ENCODE measurements at regions not wholly inside any gene's neighbourhood (a gene's known extent, or its start where the extent isn't known, plus 50 kb on each side); places are given as distances from the start of the nearest gene placed in this dataset.

DNA sequence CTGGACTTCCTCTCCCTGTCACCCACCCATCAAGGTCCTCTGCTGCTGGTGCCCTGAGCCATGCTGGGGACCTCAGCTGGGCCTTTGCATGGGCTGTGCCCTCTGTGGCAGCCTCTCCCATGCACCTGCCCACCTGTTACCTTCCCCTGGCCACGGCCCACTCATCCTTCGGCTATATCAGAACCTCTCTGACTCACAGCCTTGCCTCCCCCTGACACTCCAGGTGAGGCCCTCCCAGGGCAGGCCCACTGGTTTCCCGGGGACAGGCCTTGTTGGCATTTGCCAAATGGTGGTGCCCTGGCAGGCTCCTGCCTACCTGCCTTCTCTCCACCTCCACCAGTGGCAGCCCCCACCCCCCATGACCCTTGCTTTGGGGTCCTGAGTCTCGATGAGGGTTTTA, 73.7 kb upstream of the PRR5 start (continued):
- TF ChIP-seq, protein P1, sequence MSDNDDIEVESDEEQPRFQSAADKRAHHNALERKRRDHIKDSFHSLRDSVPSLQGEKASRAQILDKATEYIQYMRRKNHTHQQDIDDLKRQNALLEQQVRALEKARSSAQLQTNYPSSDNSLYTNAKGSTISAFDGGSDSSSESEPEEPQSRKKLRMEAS (IDR thresholded peaks at IDR 0.05): no peak
- TF ChIP-seq ZNF274 (IDR thresholded peaks at IDR 0.05; ENCODE audit: low read depth, low read length): no peak
- TF ChIP-seq, protein P2, sequence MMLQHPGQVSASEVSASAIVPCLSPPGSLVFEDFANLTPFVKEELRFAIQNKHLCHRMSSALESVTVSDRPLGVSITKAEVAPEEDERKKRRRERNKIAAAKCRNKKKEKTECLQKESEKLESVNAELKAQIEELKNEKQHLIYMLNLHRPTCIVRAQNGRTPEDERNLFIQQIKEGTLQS (IDR thresholded peaks at IDR 0.05): no peak

DNA sequence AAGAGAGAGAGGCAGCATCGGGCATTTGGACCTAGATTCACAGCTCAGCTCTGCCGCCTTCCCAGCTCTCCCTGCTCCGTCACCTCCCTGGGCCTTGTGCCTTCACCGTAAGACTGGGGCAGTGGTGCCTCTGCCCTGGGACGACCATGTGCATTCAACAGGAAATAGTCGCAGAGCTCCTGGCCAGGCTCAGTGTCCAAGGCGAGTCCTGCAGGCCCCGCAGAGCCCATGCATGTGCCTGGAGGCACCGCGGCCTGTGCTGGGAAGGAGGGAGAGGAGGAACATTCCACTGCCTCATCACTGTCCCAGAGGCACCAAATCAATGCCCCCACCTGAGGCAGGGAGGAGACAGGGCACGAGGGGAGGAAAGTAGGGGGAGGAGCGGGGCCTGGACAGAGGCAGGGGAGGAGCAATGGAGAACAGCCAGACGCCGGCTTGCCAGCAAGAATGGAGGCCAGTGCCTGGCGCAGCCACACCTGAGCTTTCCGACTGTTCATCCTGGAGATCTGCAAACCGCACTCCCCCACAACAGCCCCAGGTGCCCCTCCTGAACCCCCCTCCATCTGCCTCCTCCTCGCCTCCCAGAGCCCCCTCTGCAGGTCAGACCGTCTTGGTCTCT, 74.4 kb upstream of the PRR5 start:
- no peak overlapping the region for H3K27ac ChIP-seq (ENCODE audit: low read depth, low read length)
- no peaks in the 10 kb centered on the region for H3K36me3 ChIP-seq (ENCODE audit: control insufficient read depth in 1 of 2, insufficient read depth in 2 of 2, low read length in 2 of 2)
- no peak overlapping the region for H3K4me3 ChIP-seq (replicated peaks in 1 of 2; ENCODE audit: low read depth in 1 of 2, low read length in 2 of 2)
- H4K20me1 ChIP-seq (ENCODE audit: insufficient read depth): no peaks in the 10 kb centered on the region
- no TSS peak for BruUV-seq (replicated peaks)
- POLR2A ChIA-PET: no interaction called here
- H3K9me3 ChIP-seq (ENCODE audit: control insufficient read depth in 1 of 2, insufficient read depth in 1 of 2, low read depth in 1 of 2, low read length in 2 of 2): no peaks in the 10 kb centered on the region
- no peaks in the 10 kb centered on the region for H3K27me3 ChIP-seq (ENCODE audit: insufficient read depth, low read length)
- TF ChIP-seq SRF (IDR thresholded peaks at IDR 0.05; ENCODE audit: low read depth) (no peak), SIN3A (IDR thresholded peaks at IDR 0.05; ENCODE audit: low read depth) (no peak), SP1 (IDR thresholded peaks at IDR 0.05; ENCODE audit: low read depth) (no peak), EZH2phosphoT487 (IDR thresholded peaks at IDR 0.05; ENCODE audit: borderline replicate concordance) (no peak), ELF1 (IDR thresholded peaks at IDR 0.05; ENCODE audit: borderline replicate concordance, low read depth) (no peak), YY1 (IDR thresholded peaks at IDR 0.05; ENCODE audit: extremely low read depth, insufficient replicate concordance, low read depth, low read length) (no peak), POLR2AphosphoS5 (IDR thresholded peaks at IDR 0.05; ENCODE audit: low read depth, low read length) (no peak), CEBPB (IDR thresholded peaks at IDR 0.05; ENCODE audit: low read depth) (no peak)
- TF ChIP-seq, protein P3, sequence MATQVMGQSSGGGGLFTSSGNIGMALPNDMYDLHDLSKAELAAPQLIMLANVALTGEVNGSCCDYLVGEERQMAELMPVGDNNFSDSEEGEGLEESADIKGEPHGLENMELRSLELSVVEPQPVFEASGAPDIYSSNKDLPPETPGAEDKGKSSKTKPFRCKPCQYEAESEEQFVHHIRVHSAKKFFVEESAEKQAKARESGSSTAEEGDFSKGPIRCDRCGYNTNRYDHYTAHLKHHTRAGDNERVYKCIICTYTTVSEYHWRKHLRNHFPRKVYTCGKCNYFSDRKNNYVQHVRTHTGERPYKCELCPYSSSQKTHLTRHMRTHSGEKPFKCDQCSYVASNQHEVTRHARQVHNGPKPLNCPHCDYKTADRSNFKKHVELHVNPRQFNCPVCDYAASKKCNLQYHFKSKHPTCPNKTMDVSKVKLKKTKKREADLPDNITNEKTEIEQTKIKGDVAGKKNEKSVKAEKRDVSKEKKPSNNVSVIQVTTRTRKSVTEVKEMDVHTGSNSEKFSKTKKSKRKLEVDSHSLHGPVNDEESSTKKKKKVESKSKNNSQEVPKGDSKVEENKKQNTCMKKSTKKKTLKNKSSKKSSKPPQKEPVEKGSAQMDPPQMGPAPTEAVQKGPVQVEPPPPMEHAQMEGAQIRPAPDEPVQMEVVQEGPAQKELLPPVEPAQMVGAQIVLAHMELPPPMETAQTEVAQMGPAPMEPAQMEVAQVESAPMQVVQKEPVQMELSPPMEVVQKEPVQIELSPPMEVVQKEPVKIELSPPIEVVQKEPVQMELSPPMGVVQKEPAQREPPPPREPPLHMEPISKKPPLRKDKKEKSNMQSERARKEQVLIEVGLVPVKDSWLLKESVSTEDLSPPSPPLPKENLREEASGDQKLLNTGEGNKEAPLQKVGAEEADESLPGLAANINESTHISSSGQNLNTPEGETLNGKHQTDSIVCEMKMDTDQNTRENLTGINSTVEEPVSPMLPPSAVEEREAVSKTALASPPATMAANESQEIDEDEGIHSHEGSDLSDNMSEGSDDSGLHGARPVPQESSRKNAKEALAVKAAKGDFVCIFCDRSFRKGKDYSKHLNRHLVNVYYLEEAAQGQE (IDR thresholded peaks at IDR 0.05; ENCODE audit: low read depth): no peak
- TF ChIP-seq, protein P4, sequence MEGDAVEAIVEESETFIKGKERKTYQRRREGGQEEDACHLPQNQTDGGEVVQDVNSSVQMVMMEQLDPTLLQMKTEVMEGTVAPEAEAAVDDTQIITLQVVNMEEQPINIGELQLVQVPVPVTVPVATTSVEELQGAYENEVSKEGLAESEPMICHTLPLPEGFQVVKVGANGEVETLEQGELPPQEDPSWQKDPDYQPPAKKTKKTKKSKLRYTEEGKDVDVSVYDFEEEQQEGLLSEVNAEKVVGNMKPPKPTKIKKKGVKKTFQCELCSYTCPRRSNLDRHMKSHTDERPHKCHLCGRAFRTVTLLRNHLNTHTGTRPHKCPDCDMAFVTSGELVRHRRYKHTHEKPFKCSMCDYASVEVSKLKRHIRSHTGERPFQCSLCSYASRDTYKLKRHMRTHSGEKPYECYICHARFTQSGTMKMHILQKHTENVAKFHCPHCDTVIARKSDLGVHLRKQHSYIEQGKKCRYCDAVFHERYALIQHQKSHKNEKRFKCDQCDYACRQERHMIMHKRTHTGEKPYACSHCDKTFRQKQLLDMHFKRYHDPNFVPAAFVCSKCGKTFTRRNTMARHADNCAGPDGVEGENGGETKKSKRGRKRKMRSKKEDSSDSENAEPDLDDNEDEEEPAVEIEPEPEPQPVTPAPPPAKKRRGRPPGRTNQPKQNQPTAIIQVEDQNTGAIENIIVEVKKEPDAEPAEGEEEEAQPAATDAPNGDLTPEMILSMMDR (IDR thresholded peaks at IDR 0.05 in 2 of 3, conservative IDR thresholded peaks at IDR 0.05 in 1 of 3; ENCODE audit: borderline replicate concordance in 1 of 3, insufficient read depth in 1 of 3, low read depth in 2 of 3, low read length in 2 of 3): no peak
- TF ChIP-seq, protein P2 (IDR thresholded peaks at IDR 0.05): no peak
- TF ChIP-seq, protein P5, sequence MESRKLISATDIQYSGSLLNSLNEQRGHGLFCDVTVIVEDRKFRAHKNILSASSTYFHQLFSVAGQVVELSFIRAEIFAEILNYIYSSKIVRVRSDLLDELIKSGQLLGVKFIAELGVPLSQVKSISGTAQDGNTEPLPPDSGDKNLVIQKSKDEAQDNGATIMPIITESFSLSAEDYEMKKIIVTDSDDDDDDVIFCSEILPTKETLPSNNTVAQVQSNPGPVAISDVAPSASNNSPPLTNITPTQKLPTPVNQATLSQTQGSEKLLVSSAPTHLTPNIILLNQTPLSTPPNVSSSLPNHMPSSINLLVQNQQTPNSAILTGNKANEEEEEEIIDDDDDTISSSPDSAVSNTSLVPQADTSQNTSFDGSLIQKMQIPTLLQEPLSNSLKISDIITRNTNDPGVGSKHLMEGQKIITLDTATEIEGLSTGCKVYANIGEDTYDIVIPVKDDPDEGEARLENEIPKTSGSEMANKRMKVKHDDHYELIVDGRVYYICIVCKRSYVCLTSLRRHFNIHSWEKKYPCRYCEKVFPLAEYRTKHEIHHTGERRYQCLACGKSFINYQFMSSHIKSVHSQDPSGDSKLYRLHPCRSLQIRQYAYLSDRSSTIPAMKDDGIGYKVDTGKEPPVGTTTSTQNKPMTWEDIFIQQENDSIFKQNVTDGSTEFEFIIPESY (IDR thresholded peaks at IDR 0.05; ENCODE audit: extremely low read depth, insufficient replicate concordance, low read length): no peak
- no peaks in the 10 kb centered on the region for H3K79me2 ChIP-seq (ENCODE audit: insufficient read depth, low read length)
- H2AFZ ChIP-seq (ENCODE audit: low read depth, low read length, poor library complexity, severe bottlenecking): no peak overlapping the region
- no peak overlapping the region for H3K4me2 ChIP-seq (ENCODE audit: low read length)
- no peak overlapping the region for H3K9ac ChIP-seq (ENCODE audit: low read length)
- RAD21 ChIA-PET (ENCODE audit: low non-redundant PET in 1 of 2, low total read pairs in 2 of 2, uncharacterized antibody in 2 of 2, unreplicated experiment in 2 of 2): interaction anchor here in 1 of 2 experiments (1.0 kb wide), 2 partner anchors 542 to 634 kb away, joined by 3 to 4 read pairs; no protein-coding TSS in a partner anchor
- intact Hi-C loops (cut with micrococcal nuclease): loop anchor here (10.0 kb wide), 2 partner anchors 743 to 1353 kb away; no protein-coding TSS in a partner anchor
- H3K9me2 ChIP-seq (ENCODE audit: insufficient read depth): no peaks in the 10 kb centered on the region
- CTCF ChIA-PET: interaction anchor here (1.1 to 4.7 kb wide), 2 partner anchors 542 to 634 kb away, joined by 4 to 51 read pairs; no protein-coding TSS in a partner anchor
- DNase-seq (ENCODE audit: low read depth, low spot score): no peak
- ATAC-seq: no peak
- H3K4me1 ChIP-seq (ENCODE audit: control insufficient read depth in 1 of 2, insufficient read depth in 2 of 2, low read length in 2 of 2): peaks cover 0 to 4% of the 10 kb centered on the region in 2 experiments; a peak in 1 of 4 replicates
